ENCODE measurements at regions not wholly inside any gene's neighbourhood (a gene's known extent, or its start where the extent isn't known, plus 50 kb on each side); places are given as distances from the start of the nearest gene placed in this dataset.
A peak's percentile ranks its signal among the peaks of the same experiment; 100 is the strongest.

- intact Hi-C loops (cut with DNase I), result no loop called here
- no peak for ATAC-seq
- no peak overlapping the region for H3K27ac ChIP-seq
- no peaks in the 10 kb centered on the region for H3K36me3 ChIP-seq
- H3K4me1 ChIP-seq, result peaks cover 0 to 29% (median 19%) of the 10 kb centered on the region in 9 donors
- no peak for TF ChIP-seq CTCF (IDR thresholded peaks at IDR 0.05)
- no peak overlapping the region for H3K4me3 ChIP-seq
- WGBS, 2 donors, result 95 to 98% methylated on average over 6 of the region's 6 CpGs
- no peaks in the 10 kb centered on the region for H3K27me3 ChIP-seq
- no peak for DNase-seq
- peaks cover 0 to 3% (median 0%) of the 10 kb centered on the region in 11 donors for H3K9me3 ChIP-seq
These were observed 334.7 kb upstream of the ZNF32 start for GRCh38 chr10:43983405-43983804.

GRCh38 chr10:43982250-43982649 lies 333.6 kb upstream of the ZNF32 start:
- no peak for TF ChIP-seq CTCF (IDR thresholded peaks at IDR 0.05)
- intact Hi-C loops (cut with DNase I), result no loop called here
- peaks cover 0 to 38% (median 19%) of the 10 kb centered on the region in 9 donors for H3K4me1 ChIP-seq
- ATAC-seq (no peak), DNase-seq (no peak)
- no peaks in the 10 kb centered on the region for H3K36me3 ChIP-seq
- H3K9me3 ChIP-seq, result peaks cover 0 to 3% (median 0%) of the 10 kb centered on the region in 11 donors
- WGBS, 2 donors, result 99 to 100% methylated on average over 3 of the region's 3 CpGs
- no peak overlapping the region for H3K4me3 ChIP-seq
- no peaks in the 10 kb centered on the region for H3K27me3 ChIP-seq
- H3K27ac ChIP-seq, result no peak overlapping the region

- WGBS, 2 donors, result 96 to 97% methylated on average over 2 of the region's 2 CpGs
- Histone ChIP-seq H3K4me3 (no peak overlapping the region), H3K9me3 (no peaks in the 10 kb centered on the region), H3K36me3 (no peaks in the 10 kb centered on the region), H3K4me1 (peaks cover 0 to 42% (median 19%) of the 10 kb centered on the region in 9 donors), H3K27ac (no peak overlapping the region), H3K27me3 (no peaks in the 10 kb centered on the region)
- no peak for TF ChIP-seq CTCF (IDR thresholded peaks at IDR 0.05)
- no peak for ATAC-seq
- intact Hi-C loops (cut with DNase I), result no loop called here
- DNase-seq, result no peak
These were observed 333.0 kb upstream of the ZNF32 start for GRCh38 chr10:43981696-43982095.

GRCh38 chr10:43981232-43981631 lies 332.6 kb upstream of the ZNF32 start:
- peaks cover 0 to 42% (median 19%) of the 10 kb centered on the region in 9 donors for H3K4me1 ChIP-seq
- H3K27ac ChIP-seq, result peak overlapping the region in 1 of 10 donors; percentile 31
- intact Hi-C loops (cut with DNase I), result no loop called here
- no peaks in the 10 kb centered on the region for H3K27me3 ChIP-seq
- H3K9me3 ChIP-seq, result no peaks in the 10 kb centered on the region
- DNase-seq, result no peak
- 87 to 89% methylated on average over 1 of the region's 1 CpG for WGBS, 2 donors
- no peak overlapping the region for H3K4me3 ChIP-seq
- ATAC-seq, result no peak
- no peak for TF ChIP-seq CTCF (IDR thresholded peaks at IDR 0.05)
- H3K36me3 ChIP-seq, result no peaks in the 10 kb centered on the region

Data from heart right ventricle (tissue), 16 donors.